Panc1 (cell line): ENCODE measurements at regions not wholly inside any gene's neighbourhood (a gene's known extent, or its start where the extent isn't known, plus 50 kb on each side); places are given as distances from the start of the nearest gene placed in this dataset.

Experiments
- ATAC-seq: fragments of 200-7000 bp; cut with Tn5 transposase; 2 replicates; pipeline ENCODE4 v1.9.1; 2020; ENCODE audit warnings: mild to moderate bottlenecking, moderate library complexity
- BruUV-seq: library from RNA; stranded (reverse); fragments of 400-500 nt; replicated peaks from 2 replicates; lab custom pipeline; 2021; lab: Mats Ljungman, UMichigan
- CTCF ChIA-PET: fragments of 300-600 bp; sonication (Branson Sonifier 250); formaldehyde crosslinking; loops from one replicate; lab custom pipeline; 2022; ENCODE audit warnings: antibody characterized with exemption; lab: Charles Lee
- POLR2A ChIA-PET: fragments of 300-600 bp; sonication (Branson Sonifier 250); formaldehyde crosslinking; loops from one replicate; lab custom pipeline; 2022; ENCODE audit warnings: antibody characterized with exemption; lab: Charles Lee
- DNase-seq: peaks from one replicate; pipeline ENCODE4 v3.0.0-alpha.2; 2010; ENCODE audit warnings: low read depth, low spot score
- H3K27ac ChIP-seq: 2 replicates; pipeline ENCODE4 v1.5.1; 2011; ENCODE audit warnings: mild to moderate bottlenecking, low read length, inconsistent platforms
- H3K27me3 ChIP-seq: fragments of 200-500 bp; sonication (Bioruptor generic); 2 replicates; pipeline ENCODE4 v1.6.0; 2014; ENCODE audit warnings: low read length, inconsistent platforms; ENCODE audit not compliant: control insufficient read depth, insufficient read depth
- H3K36me3 ChIP-seq: fragments of 200-500 bp; sonication (Bioruptor generic); 2 replicates; pipeline ENCODE4 v1.5.1; 2014; ENCODE audit warnings: inconsistent platforms, mild to moderate bottlenecking, low read length, moderate library complexity; ENCODE audit not compliant: control insufficient read depth, insufficient read depth
- H3K4me1 ChIP-seq: 2 replicates; pipeline ENCODE4 v1.5.1; 2011; ENCODE audit warnings: inconsistent platforms, mild to moderate bottlenecking, low read length, moderate library complexity; ENCODE audit not compliant: control insufficient read depth, insufficient read depth
- H3K4me3 ChIP-seq, 2 experiments: 2 replicates each; pipeline ENCODE4 v1.5.1; 2011 to 2012; ENCODE audit warnings: low read depth in 2 of 2, low read length in 2 of 2, mild to moderate bottlenecking in 2 of 2, inconsistent platforms in 1 of 2, moderate library complexity in 1 of 2
- H3K9me3 ChIP-seq: fragments of 200-500 bp; sonication (Bioruptor generic); 2 replicates; pipeline ENCODE4 v1.5.1; 2014; ENCODE audit warnings: low read depth, mild to moderate bottlenecking, inconsistent platforms, low read length, moderate library complexity; ENCODE audit not compliant: control insufficient read depth, insufficient read depth
- CTCF ChIP-seq: fragments of 450-650 bp; IDR thresholded peaks from 2 replicates; pipeline ENCODE4 v1.5.1; 2017; ENCODE audit warnings: mild to moderate bottlenecking
- POLR2AphosphoS5 ChIP-seq: IDR thresholded peaks from 2 replicates; pipeline ENCODE4 v1.6.1; 2012; ENCODE audit warnings: mild to moderate bottlenecking, low read depth, low read length, moderate library complexity
- SIN3A ChIP-seq: IDR thresholded peaks from 2 replicates; pipeline ENCODE4 v1.6.1; 2012; ENCODE audit warnings: low read depth, mild to moderate bottlenecking, low read length, moderate library complexity, borderline replicate concordance; ENCODE audit not compliant: insufficient read depth
- TCF7L2 ChIP-seq: IDR thresholded peaks from 2 replicates; pipeline ENCODE4 v1.6.1; 2011; ENCODE audit warnings: mild to moderate bottlenecking, low read depth, low read length, inconsistent platforms
- in situ Hi-C: cut with HindIII; loops from 2 replicates; pipeline ENCODE4 v1.10.0; 2016; ENCODE audit warnings: low sequenced_read_pairs, low pct_unique_long_range_greater_than_20kb
- intact Hi-C: fragments of 100-400 bp; cut with micrococcal nuclease; formaldehyde crosslinking; loops from one replicate; pipeline ENCODE4 v1.10.0; 2022; ENCODE audit not compliant: unreplicated experiment
- TF ChIP-seq, protein P1 (sequence below), 2 experiments: IDR thresholded peaks; 2 replicates each; pipeline ENCODE4 v1.6.1; 2011 to 2012; ENCODE audit warnings: low read depth in 2 of 2, control low read depth in 1 of 2, low read length in 1 of 2, mild to moderate bottlenecking in 1 of 2, moderate library complexity in 1 of 2; ENCODE audit not compliant: insufficient read depth in 1 of 2

- ChIA-PET CTCF (no interaction called here), POLR2A (no interaction called here)
- Histone ChIP-seq H3K36me3 (no peaks in the 10 kb centered on the region), H3K27me3 (no peaks in the 10 kb centered on the region), H3K4me1 (peaks cover 4% of the 10 kb centered on the region; the same call in 1 of the 2 replicates), H3K27ac (no peak overlapping the region), H3K4me3 (no peak overlapping the region), H3K9me3 (no peaks in the 10 kb centered on the region)
- no peak for TF ChIP-seq CTCF
- no peak for TF ChIP-seq POLR2AphosphoS5
- TF ChIP-seq TCF7L2, result no peak
- no peak for TF ChIP-seq SIN3A
- no peak for ATAC-seq
- DNase-seq, result no peak
- intact Hi-C loops, result no loop called here
- no TSS peak for BruUV-seq
- in situ Hi-C loops, result no loop called here
Measured at GRCh38 chr22:22394591-22394990, 114.0 kb downstream of the ZNF280B start.

- CTCF ChIA-PET, result interaction anchor here (0.6 kb wide), 1 partner anchor 16 kb away, joined by 4 read pairs; no protein-coding TSS in a partner anchor
Measured at GRCh38 chr22:22395245-22395644, 113.3 kb downstream of the ZNF280B start.

More at GRCh38 chr22:22395245-22395644, 113.3 kb downstream of the ZNF280B start:
- TF ChIP-seq TCF7L2, result no peak
- no peak for TF ChIP-seq CTCF
- no peak for TF ChIP-seq POLR2AphosphoS5
- no peak for TF ChIP-seq SIN3A
- TF ChIP-seq, protein P1, sequence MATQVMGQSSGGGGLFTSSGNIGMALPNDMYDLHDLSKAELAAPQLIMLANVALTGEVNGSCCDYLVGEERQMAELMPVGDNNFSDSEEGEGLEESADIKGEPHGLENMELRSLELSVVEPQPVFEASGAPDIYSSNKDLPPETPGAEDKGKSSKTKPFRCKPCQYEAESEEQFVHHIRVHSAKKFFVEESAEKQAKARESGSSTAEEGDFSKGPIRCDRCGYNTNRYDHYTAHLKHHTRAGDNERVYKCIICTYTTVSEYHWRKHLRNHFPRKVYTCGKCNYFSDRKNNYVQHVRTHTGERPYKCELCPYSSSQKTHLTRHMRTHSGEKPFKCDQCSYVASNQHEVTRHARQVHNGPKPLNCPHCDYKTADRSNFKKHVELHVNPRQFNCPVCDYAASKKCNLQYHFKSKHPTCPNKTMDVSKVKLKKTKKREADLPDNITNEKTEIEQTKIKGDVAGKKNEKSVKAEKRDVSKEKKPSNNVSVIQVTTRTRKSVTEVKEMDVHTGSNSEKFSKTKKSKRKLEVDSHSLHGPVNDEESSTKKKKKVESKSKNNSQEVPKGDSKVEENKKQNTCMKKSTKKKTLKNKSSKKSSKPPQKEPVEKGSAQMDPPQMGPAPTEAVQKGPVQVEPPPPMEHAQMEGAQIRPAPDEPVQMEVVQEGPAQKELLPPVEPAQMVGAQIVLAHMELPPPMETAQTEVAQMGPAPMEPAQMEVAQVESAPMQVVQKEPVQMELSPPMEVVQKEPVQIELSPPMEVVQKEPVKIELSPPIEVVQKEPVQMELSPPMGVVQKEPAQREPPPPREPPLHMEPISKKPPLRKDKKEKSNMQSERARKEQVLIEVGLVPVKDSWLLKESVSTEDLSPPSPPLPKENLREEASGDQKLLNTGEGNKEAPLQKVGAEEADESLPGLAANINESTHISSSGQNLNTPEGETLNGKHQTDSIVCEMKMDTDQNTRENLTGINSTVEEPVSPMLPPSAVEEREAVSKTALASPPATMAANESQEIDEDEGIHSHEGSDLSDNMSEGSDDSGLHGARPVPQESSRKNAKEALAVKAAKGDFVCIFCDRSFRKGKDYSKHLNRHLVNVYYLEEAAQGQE (IDR thresholded peaks at IDR 0.05; ENCODE audit: insufficient read depth in 1 of 2, low read depth in 2 of 2, low read length in 1 of 2), result no peak
- H3K4me3 ChIP-seq, result no peak overlapping the region
- POLR2A ChIA-PET, result no interaction called here
- H3K36me3 ChIP-seq, result no peaks in the 10 kb centered on the region
- DNase-seq, result no peak
- no peak overlapping the region for H3K27ac ChIP-seq
- BruUV-seq, result no TSS peak
- in situ Hi-C loops, result no loop called here
- H3K4me1 ChIP-seq, result peaks cover 4% of the 10 kb centered on the region; the same call in 1 of the 2 replicates
- intact Hi-C loops, result no loop called here
- no peak for ATAC-seq
- no peaks in the 10 kb centered on the region for H3K27me3 ChIP-seq
- H3K9me3 ChIP-seq, result no peaks in the 10 kb centered on the region
